HepG2 (cell line): ENCODE measurements at regions not wholly inside any gene's neighbourhood (a gene's known extent, or its start where the extent isn't known, plus 50 kb on each side); places are given as distances from the start of the nearest gene placed in this dataset.

Experiments
- ATAC-seq: fragments of 200-7000 bp; cut with Tn5 transposase; 3 replicates; pipeline ENCODE4 v1.9.1; 2020; ENCODE audit warnings: mild to moderate bottlenecking, moderate library complexity
- BruUV-seq: library from RNA; stranded (reverse); fragments of 400-500 nt; replicated peaks from 2 replicates; lab custom pipeline; 2021; lab: Mats Ljungman, UMichigan
- CTCF ChIA-PET: fragments of 300-600 bp; formaldehyde crosslinking; extraction: SDS; loops from one replicate; lab custom pipeline; 2021; ENCODE audit warnings: low total read pairs, inconsistent platforms, low intra/inter-chr PET ratio; lab: Yijun Ruan, JAX
- POLR2A ChIA-PET: fragments of 350-600 bp; sonication (Branson Sonifier 250); formaldehyde crosslinking; loops from one replicate; lab custom pipeline; 2020; ENCODE audit warnings: antibody characterized with exemption, inconsistent platforms; lab: Yijun Ruan, JAX
- DNase-seq: peaks from one replicate; pipeline ENCODE4 v3.0.0-alpha.2; 2015; ENCODE audit warnings: low spot score
- FAIRE-seq: peaks from 3 replicates; lab custom pipeline; 2011; peaks lifted over from hg19 to GRCh38; lab: Jason Lieb, UNC
- H2AFZ ChIP-seq: one replicate; pipeline ENCODE4 v1.6.1; 2011; ENCODE audit warnings: low read length, inconsistent platforms
- H3K27ac ChIP-seq: fragments of 300-600 bp; 3 replicates; pipeline ENCODE4 v1.8.0; 2011; ENCODE audit warnings: mixed run types, mild to moderate bottlenecking, mixed read lengths, low read length, inconsistent platforms; ENCODE audit not compliant: insufficient read depth; ENCODE audit errors: extremely low read length
- H3K27me3 ChIP-seq, 2 experiments: fragments of 200-600 bp in 1 of 2; 2 replicates in 1 of 2; 3 replicates in 1 of 2; pipeline versions ENCODE4 v1.6.0 to v1.8.0; 2011; ENCODE audit warnings: low read length in 2 of 2, mild to moderate bottlenecking in 2 of 2, moderate library complexity in 2 of 2, inconsistent platforms in 1 of 2; ENCODE audit not compliant: insufficient read depth in 2 of 2, control insufficient read depth in 1 of 2
- H3K36me3 ChIP-seq, 2 experiments: fragments of 200-600 bp in 1 of 2; replicated peaks in 1 of 2; 2 replicates in 1 of 2; 3 replicates in 1 of 2; pipeline versions ENCODE4 v1.5.1 to v1.8.0; 2011; ENCODE audit warnings: low read length in 2 of 2, inconsistent platforms in 1 of 2; ENCODE audit not compliant: insufficient read depth in 2 of 2, control insufficient read depth in 1 of 2
- H3K4me1 ChIP-seq: 2 replicates; pipeline ENCODE4 v1.5.1; 2012; ENCODE audit warnings: low read length, inconsistent platforms; ENCODE audit not compliant: insufficient read depth
- H3K4me2 ChIP-seq: 2 replicates; pipeline ENCODE4 v1.6.0; 2011; ENCODE audit warnings: low read depth, low read length, inconsistent platforms
- H3K4me3 ChIP-seq, 3 experiments: fragments of 200-600 bp in 1 of 3; sonication (generic), shearing (Covaris generic) in 1 of 3; replicated peaks in 1 of 3; 2 replicates each; pipeline ENCODE4 v1.5.1; 2011 to 2016; ENCODE audit warnings: low read length in 3 of 3, inconsistent platforms in 2 of 3, low read depth in 2 of 3, mild to moderate bottlenecking in 2 of 3, control low read depth in 1 of 3, mixed read lengths in 1 of 3; ENCODE audit not compliant: insufficient read depth in 1 of 3
- H3K79me2 ChIP-seq: one replicate; pipeline ENCODE4 v1.6.1; 2011; ENCODE audit warnings: low read length, inconsistent platforms; ENCODE audit not compliant: insufficient read depth
- H3K9ac ChIP-seq: 2 replicates; pipeline ENCODE4 v1.6.0; 2011; ENCODE audit warnings: mild to moderate bottlenecking, low read depth, low read length, inconsistent platforms; ENCODE audit not compliant: insufficient read depth
- H3K9me3 ChIP-seq: 2 replicates; pipeline ENCODE4 v1.5.1; 2012; ENCODE audit warnings: mild to moderate bottlenecking, low read length
- H4K20me1 ChIP-seq: 2 replicates; pipeline ENCODE4 v1.6.0; 2011; ENCODE audit warnings: inconsistent platforms, mild to moderate bottlenecking, low read length, moderate library complexity; ENCODE audit not compliant: insufficient read depth
- GPN1 ChIP-seq: sonication (generic); formaldehyde crosslinking; IDR thresholded peaks from 2 replicates; pipeline ENCODE4 v1.5.1; 2020; ENCODE audit warnings: missing genetic modification reagents, borderline replicate concordance
- HDAC2 ChIP-seq: sonication (generic); formaldehyde crosslinking; IDR thresholded peaks from 2 replicates; pipeline ENCODE4 v1.4.0; 2020; ENCODE audit warnings: missing genetic modification reagents
- KMT2A ChIP-seq: sonication (generic); formaldehyde crosslinking; IDR thresholded peaks from 2 replicates; pipeline ENCODE4 v1.4.0; 2020; ENCODE audit warnings: missing genetic modification reagents
- MTERF4 ChIP-seq: sonication (generic); formaldehyde crosslinking; IDR thresholded peaks from 2 replicates; pipeline ENCODE4 v1.8.0; 2023; ENCODE audit warnings: mild to moderate bottlenecking, missing genetic modification reagents
- PAX8 ChIP-seq: sonication (generic); formaldehyde crosslinking; IDR thresholded peaks from 2 replicates; pipeline ENCODE4 v1.8.0; 2022; ENCODE audit warnings: mild to moderate bottlenecking, missing genetic modification reagents, borderline replicate concordance
- POGZ ChIP-seq: sonication (generic); formaldehyde crosslinking; IDR thresholded peaks from 2 replicates; pipeline ENCODE4 v1.4.0; 2020; ENCODE audit warnings: mild to moderate bottlenecking, missing genetic modification reagents
- PRDM4 ChIP-seq: sonication (generic); formaldehyde crosslinking; IDR thresholded peaks from 2 replicates; pipeline ENCODE4 v1.9.0; 2021; ENCODE audit warnings: missing genetic modification reagents, borderline replicate concordance
- RBAK ChIP-seq: sonication (generic); formaldehyde crosslinking; IDR thresholded peaks from 2 replicates; pipeline ENCODE4 v1.5.1; 2020; ENCODE audit warnings: mild to moderate bottlenecking, missing genetic modification reagents
- SALL2 ChIP-seq: sonication (generic); formaldehyde crosslinking; IDR thresholded peaks from 2 replicates; pipeline ENCODE4 v1.8.1; 2023; ENCODE audit warnings: mild to moderate bottlenecking, missing genetic modification reagents, inconsistent platforms
- SP140L ChIP-seq: sonication (generic); formaldehyde crosslinking; IDR thresholded peaks from 2 replicates; pipeline ENCODE4 v1.4.0; 2020; ENCODE audit warnings: missing genetic modification reagents, borderline replicate concordance
- ZFP37 ChIP-seq: sonication (generic); formaldehyde crosslinking; IDR thresholded peaks from 2 replicates; pipeline ENCODE4 v1.4.0; 2020; ENCODE audit warnings: missing genetic modification reagents, borderline replicate concordance
- ZNF232 ChIP-seq: sonication (generic); formaldehyde crosslinking; IDR thresholded peaks from 2 replicates; pipeline ENCODE4 v1.4.0; 2020; ENCODE audit warnings: missing genetic modification reagents, borderline replicate concordance
- ZNF280D ChIP-seq: sonication (generic); formaldehyde crosslinking; IDR thresholded peaks from 2 replicates; pipeline ENCODE4 v1.5.1; 2020; ENCODE audit warnings: mild to moderate bottlenecking, missing genetic modification reagents
- ZNF746 ChIP-seq: sonication (generic); formaldehyde crosslinking; IDR thresholded peaks from 2 replicates; pipeline ENCODE4 v1.8.0; 2022; ENCODE audit warnings: mild to moderate bottlenecking, missing genetic modification reagents
- ZNF770 ChIP-seq: sonication (generic); formaldehyde crosslinking; IDR thresholded peaks from 2 replicates; pipeline ENCODE4 v1.5.0; 2020; ENCODE audit warnings: mild to moderate bottlenecking, missing genetic modification reagents
- WGBS: methylation state at CpG from one replicate; pipeline ENCODE4 v1.1.6; 2017; ENCODE audit warnings: low lambda C conversion rate; 5-methylcytosine and 5-hydroxymethylcytosine counted together
- in situ Hi-C: cut with HindIII; loops from 2 replicates; pipeline ENCODE4 v1.10.0; 2017; ENCODE audit warnings: low pct_unique_long_range_greater_than_20kb; ENCODE audit not compliant: extremely low pct_ligation_motif_present
- intact Hi-C: fragments of 100-400 bp; cut with micrococcal nuclease; formaldehyde crosslinking; loops from one replicate; pipeline ENCODE4 v1.10.0; 2022; ENCODE audit not compliant: unreplicated experiment

GRCh38 chr12:125267114-125267513 lies 201.9 kb downstream of the AACS start:
- WGBS: 26% methylated on average over 5 of the region's 5 CpGs
- H2AFZ ChIP-seq: no peak overlapping the region
- H3K79me2 ChIP-seq: no peaks in the 10 kb centered on the region
- no peaks in the 10 kb centered on the region for H4K20me1 ChIP-seq
- FAIRE-seq (no peak), ATAC-seq (no peak), DNase-seq (no peak)
- 0 out of 2 replicates have a peak, but pooled peaks cover 3% of the 10 kb centered on the region for H3K9me3 ChIP-seq
- ChIA-PET POLR2A (no interaction called here), CTCF (no interaction called here)
- in situ Hi-C loops (no loop called here), intact Hi-C loops (no loop called here)
- H3K36me3 ChIP-seq: no peaks in the 10 kb centered on the region
- H3K4me3 ChIP-seq: no peak overlapping the region
- H3K9ac ChIP-seq: no peak overlapping the region
- no peak overlapping the region for H3K27ac ChIP-seq
- peaks cover 0 to 14% of the 10 kb centered on the region in 2 experiments; a peak in 2 of 5 replicates for H3K27me3 ChIP-seq
- no peak overlapping the region for H3K4me2 ChIP-seq
- no peaks in the 10 kb centered on the region for H3K4me1 ChIP-seq
- no TSS peak for BruUV-seq
- TF ChIP-seq POGZ (CRISPR knock-in tag): no peak
- TF ChIP-seq SP140L (CRISPR knock-in tag): no peak
- no peak for TF ChIP-seq MTERF4 (CRISPR knock-in tag)
- TF ChIP-seq GPN1 (CRISPR knock-in tag): no peak
- no peak for TF ChIP-seq ZNF770 (CRISPR knock-in tag)
- no peak for TF ChIP-seq ZNF232 (CRISPR knock-in tag)
- no peak for TF ChIP-seq ZFP37
- no peak for TF ChIP-seq ZNF746 (CRISPR knock-in tag)
- TF ChIP-seq SALL2 (CRISPR knock-in tag): no peak
- no peak for TF ChIP-seq ZNF280D (CRISPR knock-in tag)
- TF ChIP-seq RBAK (CRISPR knock-in tag): no peak
- TF ChIP-seq HDAC2 (CRISPR knock-in tag): no peak
- no peak for TF ChIP-seq PRDM4 (CRISPR knock-in tag)
- no peak for TF ChIP-seq KMT2A (CRISPR knock-in tag)
- no peak for TF ChIP-seq PAX8 (CRISPR knock-in tag)
